ENCODE measurements at regions not wholly inside any gene's neighbourhood (a gene's known extent, or its start where the extent isn't known, plus 50 kb on each side); places are given as distances from the start of the nearest gene placed in this dataset.

- TF ChIP-seq ETV6 (conservative IDR thresholded peaks at IDR 0.05 in 1 of 2, IDR thresholded peaks at IDR 0.05 in 1 of 2; ENCODE audit: borderline replicate concordance in 1 of 2, low read depth in 1 of 2) = no peak
- TF ChIP-seq, protein P1, sequence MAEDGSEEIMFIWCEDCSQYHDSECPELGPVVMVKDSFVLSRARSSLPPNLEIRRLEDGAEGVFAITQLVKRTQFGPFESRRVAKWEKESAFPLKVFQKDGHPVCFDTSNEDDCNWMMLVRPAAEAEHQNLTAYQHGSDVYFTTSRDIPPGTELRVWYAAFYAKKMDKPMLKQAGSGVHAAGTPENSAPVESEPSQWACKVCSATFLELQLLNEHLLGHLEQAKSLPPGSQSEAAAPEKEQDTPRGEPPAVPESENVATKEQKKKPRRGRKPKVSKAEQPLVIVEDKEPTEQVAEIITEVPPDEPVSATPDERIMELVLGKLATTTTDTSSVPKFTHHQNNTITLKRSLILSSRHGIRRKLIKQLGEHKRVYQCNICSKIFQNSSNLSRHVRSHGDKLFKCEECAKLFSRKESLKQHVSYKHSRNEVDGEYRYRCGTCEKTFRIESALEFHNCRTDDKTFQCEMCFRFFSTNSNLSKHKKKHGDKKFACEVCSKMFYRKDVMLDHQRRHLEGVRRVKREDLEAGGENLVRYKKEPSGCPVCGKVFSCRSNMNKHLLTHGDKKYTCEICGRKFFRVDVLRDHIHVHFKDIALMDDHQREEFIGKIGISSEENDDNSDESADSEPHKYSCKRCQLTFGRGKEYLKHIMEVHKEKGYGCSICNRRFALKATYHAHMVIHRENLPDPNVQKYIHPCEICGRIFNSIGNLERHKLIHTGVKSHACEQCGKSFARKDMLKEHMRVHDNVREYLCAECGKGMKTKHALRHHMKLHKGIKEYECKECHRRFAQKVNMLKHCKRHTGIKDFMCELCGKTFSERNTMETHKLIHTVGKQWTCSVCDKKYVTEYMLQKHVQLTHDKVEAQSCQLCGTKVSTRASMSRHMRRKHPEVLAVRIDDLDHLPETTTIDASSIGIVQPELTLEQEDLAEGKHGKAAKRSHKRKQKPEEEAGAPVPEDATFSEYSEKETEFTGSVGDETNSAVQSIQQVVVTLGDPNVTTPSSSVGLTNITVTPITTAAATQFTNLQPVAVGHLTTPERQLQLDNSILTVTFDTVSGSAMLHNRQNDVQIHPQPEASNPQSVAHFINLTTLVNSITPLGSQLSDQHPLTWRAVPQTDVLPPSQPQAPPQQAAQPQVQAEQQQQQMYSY (CRISPR knock-in tag; IDR thresholded peaks at IDR 0.05) = no peak
- no peak for TF ChIP-seq TAF1 (IDR thresholded peaks at IDR 0.05; ENCODE audit: borderline replicate concordance, low read depth, low read length)
- no peak for TF ChIP-seq SIN3A (IDR thresholded peaks at IDR 0.05; ENCODE audit: low read depth, low read length)
- TF ChIP-seq, protein P2, sequence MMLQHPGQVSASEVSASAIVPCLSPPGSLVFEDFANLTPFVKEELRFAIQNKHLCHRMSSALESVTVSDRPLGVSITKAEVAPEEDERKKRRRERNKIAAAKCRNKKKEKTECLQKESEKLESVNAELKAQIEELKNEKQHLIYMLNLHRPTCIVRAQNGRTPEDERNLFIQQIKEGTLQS (IDR thresholded peaks at IDR 0.05; ENCODE audit: borderline replicate concordance, extremely low read depth, low read depth, low read length) = no peak
- no peak for TF ChIP-seq TARDBP (IDR thresholded peaks at IDR 0.05; ENCODE audit: borderline replicate concordance)
Observed at GRCh38 chr11:38867338-38867737, 2269.3 kb upstream of the RAG2 start.

Data from GM12878 (cell line).